ENCODE measurements at regions not wholly inside any gene's neighbourhood (a gene's known extent, or its start where the extent isn't known, plus 50 kb on each side); places are given as distances from the start of the nearest gene placed in this dataset.

- ATAC-seq (replicated peaks in 6 of 8) = no peak
- 44 to 100% (median 89%) methylated on average over 1 to 2 of the region's 2 CpGs; no CpG with 5 or more reads in 2 of the 10 experiments for WGBS, 10 experiments
- in situ Hi-C loops (cut with MboI; ENCODE audit: low pct_unique_long_range_greater_than_20kb in 2 of 9, low sequenced_read_pairs in 9 of 9, unreplicated experiment in 9 of 9) = no loop called here
Observed at GRCh38 chr4:54909961-54910360, 215.4 kb downstream of the KDR start.

GRCh38 chr4:54908763-54909162 lies 216.6 kb downstream of the KDR start:
- ATAC-seq (replicated peaks in 6 of 8) = peak in 2 of 8 experiments; percentile 56 to 67
- 0 to 100% (median 70%) methylated on average over 1 to 3 of the region's 3 CpGs; no CpG with 5 or more reads in 5 of the 10 experiments for WGBS, 10 experiments
- H3K27ac ChIP-seq = no peak overlapping the region
- in situ Hi-C loops (cut with MboI; ENCODE audit: low pct_unique_long_range_greater_than_20kb in 2 of 9, low sequenced_read_pairs in 9 of 9, unreplicated experiment in 9 of 9) = no loop called here
- H3K4me3 ChIP-seq = no peak overlapping the region
- no peaks in the 10 kb centered on the region for H3K4me1 ChIP-seq (replicated peaks in 1 of 2)

More at GRCh38 chr4:54909961-54910360, 215.4 kb downstream of the KDR start:
- no peak overlapping the region for H3K4me3 ChIP-seq
- no peak overlapping the region for H3K27ac ChIP-seq
- no peaks in the 10 kb centered on the region for H3K4me1 ChIP-seq (replicated peaks in 1 of 2)

- in situ Hi-C loops (cut with MboI; ENCODE audit: low pct_unique_long_range_greater_than_20kb in 2 of 9, low sequenced_read_pairs in 9 of 9, unreplicated experiment in 9 of 9) = no loop called here
- ATAC-seq (replicated peaks in 6 of 8) = no peak
- Histone ChIP-seq H3K4me3 (no peak overlapping the region), H3K4me1 (replicated peaks in 1 of 2) (no peaks in the 10 kb centered on the region), H3K27ac (no peak overlapping the region)
- 17 to 89% (median 58%) methylated on average over 1 to 2 of the region's 2 CpGs; no CpG with 5 or more reads in 2 of the 10 experiments for WGBS, 10 experiments
Observed at GRCh38 chr4:54904953-54905352, 220.4 kb downstream of the KDR start.

GRCh38 chr4:54902976-54903375 lies 222.4 kb downstream of the KDR start:
- WGBS, 10 experiments = 6 to 100% (median 87%) methylated on average over 2 to 3 of the region's 3 CpGs; no CpG with 5 or more reads in 3 of the 10 experiments
- ATAC-seq (replicated peaks in 6 of 8) = no peak
- no peak overlapping the region for H3K4me3 ChIP-seq
- H3K4me1 ChIP-seq (replicated peaks in 1 of 2) = no peaks in the 10 kb centered on the region
- in situ Hi-C loops (cut with MboI; ENCODE audit: low pct_unique_long_range_greater_than_20kb in 2 of 9, low sequenced_read_pairs in 9 of 9, unreplicated experiment in 9 of 9) = no loop called here
- H3K27ac ChIP-seq = no peak overlapping the region

GRCh38 chr4:54902271-54902670 lies 223.1 kb downstream of the KDR start:
- in situ Hi-C loops (cut with MboI; ENCODE audit: low pct_unique_long_range_greater_than_20kb in 2 of 9, low sequenced_read_pairs in 9 of 9, unreplicated experiment in 9 of 9) = no loop called here
- no peak for ATAC-seq (replicated peaks in 6 of 8)
- H3K27ac ChIP-seq = no peak overlapping the region
- H3K4me3 ChIP-seq = no peak overlapping the region
- WGBS, 10 experiments = 20 to 83% (median 50%) methylated on average over 1 of the region's 1 CpG; no CpG with 5 or more reads in 3 of the 10 experiments
- no peaks in the 10 kb centered on the region for H3K4me1 ChIP-seq (replicated peaks in 1 of 2)

GRCh38 chr4:54901202-54901601 lies 224.2 kb downstream of the KDR start:
- ATAC-seq (replicated peaks in 6 of 8) = no peak
- 0 to 90% (median 73%) methylated on average over 1 of the region's 1 CpG; no CpG with 5 or more reads in 6 of the 10 experiments for WGBS, 10 experiments
- in situ Hi-C loops (cut with MboI; ENCODE audit: low pct_unique_long_range_greater_than_20kb in 2 of 9, low sequenced_read_pairs in 9 of 9, unreplicated experiment in 9 of 9) = no loop called here
- Histone ChIP-seq H3K4me1 (replicated peaks in 1 of 2) (no peaks in the 10 kb centered on the region), H3K4me3 (no peak overlapping the region), H3K27ac (no peak overlapping the region)

GRCh38 chr4:54898656-54899340 lies 226.6 kb downstream of the KDR start:
- H3K27ac ChIP-seq = no peak overlapping the region
- ATAC-seq (replicated peaks in 6 of 8) = no peak
- in situ Hi-C loops (cut with MboI; ENCODE audit: low pct_unique_long_range_greater_than_20kb in 2 of 9, low sequenced_read_pairs in 9 of 9, unreplicated experiment in 9 of 9) = no loop called here
- 0 to 89% (median 36%) methylated on average over 1 to 2 of the region's 2 CpGs; no CpG with 5 or more reads in 2 of the 10 experiments for WGBS, 10 experiments
- H3K4me1 ChIP-seq (replicated peaks in 1 of 2) = no peaks in the 10 kb centered on the region
- H3K4me3 ChIP-seq = no peak overlapping the region

GRCh38 chr4:54898056-54898562 lies 227.3 kb downstream of the KDR start:
- 0 to 100% (median 70%) methylated on average over 1 of the region's 1 CpG; no CpG with 5 or more reads in 3 of the 10 experiments for WGBS, 10 experiments
- no peaks in the 10 kb centered on the region for H3K4me1 ChIP-seq (replicated peaks in 1 of 2)
- H3K27ac ChIP-seq = no peak overlapping the region
- no peak for ATAC-seq (replicated peaks in 6 of 8)
- in situ Hi-C loops (cut with MboI; ENCODE audit: low pct_unique_long_range_greater_than_20kb in 2 of 9, low sequenced_read_pairs in 9 of 9, unreplicated experiment in 9 of 9) = no loop called here
- no peak overlapping the region for H3K4me3 ChIP-seq

GRCh38 chr4:54897590-54897989 lies 227.8 kb downstream of the KDR start:
- no peak for ATAC-seq (replicated peaks in 6 of 8)
- no peaks in the 10 kb centered on the region for H3K4me1 ChIP-seq (replicated peaks in 1 of 2)
- no peak overlapping the region for H3K27ac ChIP-seq
- WGBS, 10 experiments = 86 to 100% (median 94%) methylated on average over 1 of the region's 1 CpG; no CpG with 5 or more reads in 6 of the 10 experiments
- in situ Hi-C loops (cut with MboI; ENCODE audit: low pct_unique_long_range_greater_than_20kb in 2 of 9, low sequenced_read_pairs in 9 of 9, unreplicated experiment in 9 of 9) = no loop called here
- no peak overlapping the region for H3K4me3 ChIP-seq

GRCh38 chr4:54882616-54883015 lies 224.9 kb downstream of the KIT start:
- H3K4me1 ChIP-seq (replicated peaks in 1 of 2) = no peaks in the 10 kb centered on the region
- H3K27ac ChIP-seq = no peak overlapping the region
- in situ Hi-C loops (cut with MboI; ENCODE audit: low pct_unique_long_range_greater_than_20kb in 2 of 9, low sequenced_read_pairs in 9 of 9, unreplicated experiment in 9 of 9) = no loop called here
- peak in 2 of 8 experiments; percentile 37 to 44 for ATAC-seq (replicated peaks in 6 of 8)
- H3K4me3 ChIP-seq = no peak overlapping the region
- WGBS, 10 experiments = 0 to 73% (median 44%) methylated on average over 1 to 2 of the region's 2 CpGs; no CpG with 5 or more reads in 1 of the 10 experiments

- in situ Hi-C loops (cut with MboI; ENCODE audit: low pct_unique_long_range_greater_than_20kb in 2 of 9, low sequenced_read_pairs in 9 of 9, unreplicated experiment in 9 of 9) = no loop called here
- no peak for ATAC-seq (replicated peaks in 6 of 8)
- no peak overlapping the region for H3K4me3 ChIP-seq
- H3K4me1 ChIP-seq (replicated peaks in 1 of 2) = no peaks in the 10 kb centered on the region
- no peak overlapping the region for H3K27ac ChIP-seq
Observed at GRCh38 chr4:54879576-54879975, 221.8 kb downstream of the KIT start.

- WGBS, 10 experiments = 93 to 100% (median 100%) methylated on average over 1 to 2 of the region's 2 CpGs; no CpG with 5 or more reads in 6 of the 10 experiments
- ATAC-seq (replicated peaks in 6 of 8) = peak in 1 of 8 experiments; percentile 23
- H3K27ac ChIP-seq = no peak overlapping the region
- no peaks in the 10 kb centered on the region for H3K4me1 ChIP-seq (replicated peaks in 1 of 2)
- no peak overlapping the region for H3K4me3 ChIP-seq
- in situ Hi-C loops (cut with MboI; ENCODE audit: low pct_unique_long_range_greater_than_20kb in 2 of 9, low sequenced_read_pairs in 9 of 9, unreplicated experiment in 9 of 9) = no loop called here
Observed at GRCh38 chr4:54877006-54877405, 219.2 kb downstream of the KIT start.

GRCh38 chr4:54872261-54872660 lies 214.5 kb downstream of the KIT start:
- Histone ChIP-seq H3K27ac (no peak overlapping the region), H3K4me3 (no peak overlapping the region), H3K4me1 (replicated peaks in 1 of 2) (no peaks in the 10 kb centered on the region)
- 8 to 100% (median 71%) methylated on average over 1 to 3 of the region's 3 CpGs; no CpG with 5 or more reads in 2 of the 10 experiments for WGBS, 10 experiments
- in situ Hi-C loops (cut with MboI; ENCODE audit: low pct_unique_long_range_greater_than_20kb in 2 of 9, low sequenced_read_pairs in 9 of 9, unreplicated experiment in 9 of 9) = no loop called here
- no peak for ATAC-seq (replicated peaks in 6 of 8)
